Vagina (tissue), 2 donors: ENCODE measurements at regions not wholly inside any gene's neighbourhood (a gene's known extent, or its start where the extent isn't known, plus 50 kb on each side); places are given as distances from the start of the nearest gene placed in this dataset.

Source experiments
- POLR2A ChIP-seq, 2 donors: fragments of 450-650 bp; IDR thresholded peaks; one replicate each; pipeline ENCODE4 v1.6.1; 2017; ENCODE audit warnings: antibody characterized with exemption in 2 of 2, mild to moderate bottlenecking in 2 of 2, moderate library complexity in 2 of 2
- TF ChIP-seq, protein P1 (sequence below), 3 experiments: fragments of 450-650 bp in 2 of 3; fragments of 200-600 bp in 1 of 3; sonication (generic) in 1 of 3; IDR thresholded peaks; one replicate each; pipeline ENCODE4 v1.5.1; 2017 to 2019; ENCODE audit warnings: antibody characterized with exemption in 3 of 3, mild to moderate bottlenecking in 2 of 3, moderate library complexity in 2 of 3

DNA sequence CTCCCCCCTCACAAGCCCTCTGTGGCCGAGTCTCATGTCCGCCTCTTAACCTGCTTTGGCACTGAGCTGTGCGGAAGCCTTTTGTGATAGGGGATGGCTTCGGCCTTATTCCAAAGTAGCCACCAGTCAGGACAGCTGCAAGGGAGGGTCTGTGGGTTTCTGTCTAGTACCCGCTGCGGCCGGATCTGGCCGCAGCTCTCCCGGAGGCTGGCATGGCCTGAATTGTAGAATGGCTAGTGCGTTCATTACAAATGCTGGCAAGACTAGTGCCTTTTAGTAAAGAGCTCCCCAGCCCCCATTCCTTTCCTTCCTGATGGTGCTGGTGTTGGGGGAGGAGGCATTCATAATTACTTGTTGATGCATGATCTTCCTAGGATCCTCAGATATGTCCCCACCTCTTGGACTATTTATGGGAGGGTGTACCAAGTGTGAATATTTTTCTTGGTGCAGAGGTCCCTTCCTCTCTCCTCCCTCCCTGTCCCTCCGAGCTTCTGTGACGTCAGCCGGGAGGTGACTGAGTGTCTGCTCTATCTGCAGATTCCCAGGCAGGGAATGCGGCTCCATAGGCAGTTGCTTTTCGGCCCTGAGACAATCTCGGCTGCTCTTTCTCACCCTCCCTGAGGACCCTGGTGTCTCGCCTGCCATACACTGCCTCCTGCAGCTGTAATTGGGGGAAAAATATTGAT is 108.7 kb upstream of the E2F8 start:
- TF ChIP-seq, protein P1, sequence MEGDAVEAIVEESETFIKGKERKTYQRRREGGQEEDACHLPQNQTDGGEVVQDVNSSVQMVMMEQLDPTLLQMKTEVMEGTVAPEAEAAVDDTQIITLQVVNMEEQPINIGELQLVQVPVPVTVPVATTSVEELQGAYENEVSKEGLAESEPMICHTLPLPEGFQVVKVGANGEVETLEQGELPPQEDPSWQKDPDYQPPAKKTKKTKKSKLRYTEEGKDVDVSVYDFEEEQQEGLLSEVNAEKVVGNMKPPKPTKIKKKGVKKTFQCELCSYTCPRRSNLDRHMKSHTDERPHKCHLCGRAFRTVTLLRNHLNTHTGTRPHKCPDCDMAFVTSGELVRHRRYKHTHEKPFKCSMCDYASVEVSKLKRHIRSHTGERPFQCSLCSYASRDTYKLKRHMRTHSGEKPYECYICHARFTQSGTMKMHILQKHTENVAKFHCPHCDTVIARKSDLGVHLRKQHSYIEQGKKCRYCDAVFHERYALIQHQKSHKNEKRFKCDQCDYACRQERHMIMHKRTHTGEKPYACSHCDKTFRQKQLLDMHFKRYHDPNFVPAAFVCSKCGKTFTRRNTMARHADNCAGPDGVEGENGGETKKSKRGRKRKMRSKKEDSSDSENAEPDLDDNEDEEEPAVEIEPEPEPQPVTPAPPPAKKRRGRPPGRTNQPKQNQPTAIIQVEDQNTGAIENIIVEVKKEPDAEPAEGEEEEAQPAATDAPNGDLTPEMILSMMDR (IDR thresholded peaks at IDR 0.05): no peak
- TF ChIP-seq POLR2A (IDR thresholded peaks at IDR 0.05): no peak
